HepG2 (cell line): ENCODE measurements at regions not wholly inside any gene's neighbourhood (a gene's known extent, or its start where the extent isn't known, plus 50 kb on each side); places are given as distances from the start of the nearest gene placed in this dataset.

Source experiments
- ATAC-seq: fragments of 200-7000 bp; cut with Tn5 transposase; 3 replicates; pipeline ENCODE4 v1.9.1; 2020; ENCODE audit warnings: mild to moderate bottlenecking, moderate library complexity
- BruUV-seq: library from RNA; stranded (reverse); fragments of 400-500 nt; replicated peaks from 2 replicates; lab custom pipeline; 2021; lab: Mats Ljungman, UMichigan
- CTCF ChIA-PET: fragments of 300-600 bp; formaldehyde crosslinking; extraction: SDS; loops from one replicate; lab custom pipeline; 2021; ENCODE audit warnings: low total read pairs, inconsistent platforms, low intra/inter-chr PET ratio; lab: Yijun Ruan, JAX
- POLR2A ChIA-PET: fragments of 350-600 bp; sonication (Branson Sonifier 250); formaldehyde crosslinking; loops from one replicate; lab custom pipeline; 2020; ENCODE audit warnings: antibody characterized with exemption, inconsistent platforms; lab: Yijun Ruan, JAX
- DNase-seq: peaks from one replicate; pipeline ENCODE4 v3.0.0-alpha.2; 2015; ENCODE audit warnings: low spot score
- FAIRE-seq: peaks from 3 replicates; lab custom pipeline; 2011; peaks lifted over from hg19 to GRCh38; lab: Jason Lieb, UNC
- H2AFZ ChIP-seq: one replicate; pipeline ENCODE4 v1.6.1; 2011; ENCODE audit warnings: low read length, inconsistent platforms
- H3K27ac ChIP-seq: fragments of 300-600 bp; 3 replicates; pipeline ENCODE4 v1.8.0; 2011; ENCODE audit warnings: mixed run types, mild to moderate bottlenecking, mixed read lengths, low read length, inconsistent platforms; ENCODE audit not compliant: insufficient read depth; ENCODE audit errors: extremely low read length
- H3K27me3 ChIP-seq, 2 experiments: fragments of 200-600 bp in 1 of 2; 2 replicates in 1 of 2; 3 replicates in 1 of 2; pipeline versions ENCODE4 v1.6.0 to v1.8.0; 2011; ENCODE audit warnings: low read length in 2 of 2, mild to moderate bottlenecking in 2 of 2, moderate library complexity in 2 of 2, inconsistent platforms in 1 of 2; ENCODE audit not compliant: insufficient read depth in 2 of 2, control insufficient read depth in 1 of 2
- H3K36me3 ChIP-seq, 2 experiments: fragments of 200-600 bp in 1 of 2; replicated peaks in 1 of 2; 2 replicates in 1 of 2; 3 replicates in 1 of 2; pipeline versions ENCODE4 v1.5.1 to v1.8.0; 2011; ENCODE audit warnings: low read length in 2 of 2, inconsistent platforms in 1 of 2; ENCODE audit not compliant: insufficient read depth in 2 of 2, control insufficient read depth in 1 of 2
- H3K4me1 ChIP-seq: 2 replicates; pipeline ENCODE4 v1.5.1; 2012; ENCODE audit warnings: low read length, inconsistent platforms; ENCODE audit not compliant: insufficient read depth
- H3K4me2 ChIP-seq: 2 replicates; pipeline ENCODE4 v1.6.0; 2011; ENCODE audit warnings: low read depth, low read length, inconsistent platforms
- H3K4me3 ChIP-seq, 3 experiments: fragments of 200-600 bp in 1 of 3; sonication (generic), shearing (Covaris generic) in 1 of 3; replicated peaks in 1 of 3; 2 replicates each; pipeline ENCODE4 v1.5.1; 2011 to 2016; ENCODE audit warnings: low read length in 3 of 3, inconsistent platforms in 2 of 3, low read depth in 2 of 3, mild to moderate bottlenecking in 2 of 3, control low read depth in 1 of 3, mixed read lengths in 1 of 3; ENCODE audit not compliant: insufficient read depth in 1 of 3
- H3K79me2 ChIP-seq: one replicate; pipeline ENCODE4 v1.6.1; 2011; ENCODE audit warnings: low read length, inconsistent platforms; ENCODE audit not compliant: insufficient read depth
- H3K9ac ChIP-seq: 2 replicates; pipeline ENCODE4 v1.6.0; 2011; ENCODE audit warnings: mild to moderate bottlenecking, low read depth, low read length, inconsistent platforms; ENCODE audit not compliant: insufficient read depth
- H3K9me3 ChIP-seq: 2 replicates; pipeline ENCODE4 v1.5.1; 2012; ENCODE audit warnings: mild to moderate bottlenecking, low read length
- H4K20me1 ChIP-seq: 2 replicates; pipeline ENCODE4 v1.6.0; 2011; ENCODE audit warnings: inconsistent platforms, mild to moderate bottlenecking, low read length, moderate library complexity; ENCODE audit not compliant: insufficient read depth
- ADNP ChIP-seq: sonication (generic); formaldehyde crosslinking; IDR thresholded peaks from 2 replicates; pipeline ENCODE4 v1.4.0; 2020; ENCODE audit warnings: missing genetic modification reagents
- ARNT2 ChIP-seq: sonication (generic); formaldehyde crosslinking; IDR thresholded peaks from 2 replicates; pipeline ENCODE4 v1.8.0; 2022; ENCODE audit warnings: mild to moderate bottlenecking, low read depth, missing genetic modification reagents, moderate library complexity
- FOXJ3 ChIP-seq: sonication (generic); formaldehyde crosslinking; IDR thresholded peaks from 2 replicates; pipeline ENCODE4 v1.4.0; 2020; ENCODE audit warnings: missing genetic modification reagents, mild to moderate bottlenecking, borderline replicate concordance
- ZFX ChIP-seq: sonication (generic); formaldehyde crosslinking; IDR thresholded peaks from 2 replicates; pipeline ENCODE4 v1.4.0; 2020; ENCODE audit warnings: mild to moderate bottlenecking, low read depth, missing genetic modification reagents, moderate library complexity
- ZNF124 ChIP-seq: sonication (generic); formaldehyde crosslinking; IDR thresholded peaks from 2 replicates; pipeline ENCODE4 v1.4.0; 2020; ENCODE audit warnings: missing genetic modification reagents
- ZNF552 ChIP-seq: sonication (generic); formaldehyde crosslinking; IDR thresholded peaks from 2 replicates; pipeline ENCODE4 v1.9.0; 2022; ENCODE audit warnings: missing genetic modification reagents, mild to moderate bottlenecking, borderline replicate concordance
- ZNF605 ChIP-seq: sonication (generic); formaldehyde crosslinking; IDR thresholded peaks from 2 replicates; pipeline ENCODE4 v1.8.0; 2022; ENCODE audit warnings: mild to moderate bottlenecking, missing genetic modification reagents
- WGBS: methylation state at CpG from one replicate; pipeline ENCODE4 v1.1.6; 2017; ENCODE audit warnings: low lambda C conversion rate; 5-methylcytosine and 5-hydroxymethylcytosine counted together
- in situ Hi-C: cut with HindIII; loops from 2 replicates; pipeline ENCODE4 v1.10.0; 2017; ENCODE audit warnings: low pct_unique_long_range_greater_than_20kb; ENCODE audit not compliant: extremely low pct_ligation_motif_present
- intact Hi-C: fragments of 100-400 bp; cut with micrococcal nuclease; formaldehyde crosslinking; loops from one replicate; pipeline ENCODE4 v1.10.0; 2022; ENCODE audit not compliant: unreplicated experiment
- TF ChIP-seq, protein P1 (sequence below): sonication (generic); formaldehyde crosslinking; IDR thresholded peaks from 2 replicates; pipeline ENCODE4 v1.5.0; 2020; ENCODE audit warnings: missing genetic modification reagents
- TF ChIP-seq, protein P2 (sequence below): sonication (generic); formaldehyde crosslinking; IDR thresholded peaks from 2 replicates; pipeline ENCODE4 v1.4.0; 2020; ENCODE audit warnings: mild to moderate bottlenecking, missing genetic modification reagents
- TF ChIP-seq, protein P3 (sequence below), 2 experiments: fragments of 450-650 bp in 1 of 2; sonication (generic) in 1 of 2; formaldehyde crosslinking; IDR thresholded peaks; 2 replicates each; pipeline versions ENCODE4 v1.5.0 to v1.8.0; 2020 to 2022; ENCODE audit warnings: mild to moderate bottlenecking in 1 of 2, missing genetic modification reagents in 1 of 2
- TF ChIP-seq, protein P4 (sequence below): sonication (generic); formaldehyde crosslinking; conservative IDR thresholded peaks from 2 replicates; pipeline ENCODE4 v1.8.1; 2023; ENCODE audit warnings: missing genetic modification reagents

DNA sequence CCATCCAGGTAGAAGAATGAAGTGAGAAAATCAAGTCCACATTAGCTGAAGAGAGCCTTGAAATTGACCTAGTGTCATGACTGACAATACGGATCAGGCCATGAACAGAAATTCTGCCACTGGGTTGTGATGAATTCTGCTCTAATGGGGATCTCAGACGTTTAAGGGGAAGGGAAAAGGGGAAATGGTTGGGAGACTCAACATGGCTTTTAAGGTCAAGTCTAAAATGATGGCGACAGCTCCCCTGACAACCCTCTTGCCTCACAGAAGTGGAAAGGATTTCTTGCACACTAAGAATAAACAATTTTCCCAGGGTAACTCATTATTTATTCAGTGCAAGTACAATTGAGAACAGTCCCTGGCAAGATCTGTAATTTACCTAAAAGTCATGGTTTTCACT is 302.5 kb upstream of the ACVR2A start:
- Histone ChIP-seq H3K79me2 (no peaks in the 10 kb centered on the region), H3K27ac (no peak overlapping the region), H3K4me2 (no peak overlapping the region), H3K4me1 (no peaks in the 10 kb centered on the region), H3K36me3 (no peaks in the 10 kb centered on the region), H2AFZ (no peak overlapping the region), H3K9ac (no peak overlapping the region), H3K9me3 (no peaks in the 10 kb centered on the region), H4K20me1 (no peaks in the 10 kb centered on the region), H3K4me3 (no peak overlapping the region), H3K27me3 (no peaks in the 10 kb centered on the region)
- CTCF ChIA-PET = no interaction called here
- in situ Hi-C loops = no loop called here
- TF ChIP-seq FOXJ3 (CRISPR knock-in tag) (no peak), ADNP (CRISPR knock-in tag) (no peak), ZFX (CRISPR knock-in tag) (no peak), ZNF124 (CRISPR knock-in tag) (no peak), ZNF605 (CRISPR knock-in tag) (no peak), ARNT2 (CRISPR knock-in tag) (no peak), ZNF552 (CRISPR knock-in tag) (no peak)
- TF ChIP-seq, protein P1, sequence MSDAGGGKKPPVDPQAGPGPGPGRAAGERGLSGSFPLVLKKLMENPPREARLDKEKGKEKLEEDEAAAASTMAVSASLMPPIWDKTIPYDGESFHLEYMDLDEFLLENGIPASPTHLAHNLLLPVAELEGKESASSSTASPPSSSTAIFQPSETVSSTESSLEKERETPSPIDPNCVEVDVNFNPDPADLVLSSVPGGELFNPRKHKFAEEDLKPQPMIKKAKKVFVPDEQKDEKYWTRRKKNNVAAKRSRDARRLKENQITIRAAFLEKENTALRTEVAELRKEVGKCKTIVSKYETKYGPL (CRISPR knock-in tag) = no peak
- TF ChIP-seq, protein P2, sequence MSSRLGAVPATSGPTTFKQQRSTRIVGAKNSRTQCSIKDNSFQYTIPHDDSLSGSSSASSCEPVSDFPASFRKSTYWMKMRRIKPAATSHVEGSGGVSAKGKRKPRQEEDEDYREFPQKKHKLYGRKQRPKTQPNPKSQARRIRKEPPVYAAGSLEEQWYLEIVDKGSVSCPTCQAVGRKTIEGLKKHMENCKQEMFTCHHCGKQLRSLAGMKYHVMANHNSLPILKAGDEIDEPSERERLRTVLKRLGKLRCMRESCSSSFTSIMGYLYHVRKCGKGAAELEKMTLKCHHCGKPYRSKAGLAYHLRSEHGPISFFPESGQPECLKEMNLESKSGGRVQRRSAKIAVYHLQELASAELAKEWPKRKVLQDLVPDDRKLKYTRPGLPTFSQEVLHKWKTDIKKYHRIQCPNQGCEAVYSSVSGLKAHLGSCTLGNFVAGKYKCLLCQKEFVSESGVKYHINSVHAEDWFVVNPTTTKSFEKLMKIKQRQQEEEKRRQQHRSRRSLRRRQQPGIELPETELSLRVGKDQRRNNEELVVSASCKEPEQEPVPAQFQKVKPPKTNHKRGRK (CRISPR knock-in tag) = no peak
- TF ChIP-seq, protein P3, sequence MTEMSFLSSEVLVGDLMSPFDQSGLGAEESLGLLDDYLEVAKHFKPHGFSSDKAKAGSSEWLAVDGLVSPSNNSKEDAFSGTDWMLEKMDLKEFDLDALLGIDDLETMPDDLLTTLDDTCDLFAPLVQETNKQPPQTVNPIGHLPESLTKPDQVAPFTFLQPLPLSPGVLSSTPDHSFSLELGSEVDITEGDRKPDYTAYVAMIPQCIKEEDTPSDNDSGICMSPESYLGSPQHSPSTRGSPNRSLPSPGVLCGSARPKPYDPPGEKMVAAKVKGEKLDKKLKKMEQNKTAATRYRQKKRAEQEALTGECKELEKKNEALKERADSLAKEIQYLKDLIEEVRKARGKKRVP (CRISPR knock-in tag; IDR thresholded peaks at IDR 0.05) = no peak
- TF ChIP-seq, protein P4, sequence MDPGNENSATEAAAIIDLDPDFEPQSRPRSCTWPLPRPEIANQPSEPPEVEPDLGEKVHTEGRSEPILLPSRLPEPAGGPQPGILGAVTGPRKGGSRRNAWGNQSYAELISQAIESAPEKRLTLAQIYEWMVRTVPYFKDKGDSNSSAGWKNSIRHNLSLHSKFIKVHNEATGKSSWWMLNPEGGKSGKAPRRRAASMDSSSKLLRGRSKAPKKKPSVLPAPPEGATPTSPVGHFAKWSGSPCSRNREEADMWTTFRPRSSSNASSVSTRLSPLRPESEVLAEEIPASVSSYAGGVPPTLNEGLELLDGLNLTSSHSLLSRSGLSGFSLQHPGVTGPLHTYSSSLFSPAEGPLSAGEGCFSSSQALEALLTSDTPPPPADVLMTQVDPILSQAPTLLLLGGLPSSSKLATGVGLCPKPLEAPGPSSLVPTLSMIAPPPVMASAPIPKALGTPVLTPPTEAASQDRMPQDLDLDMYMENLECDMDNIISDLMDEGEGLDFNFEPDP (CRISPR knock-in tag) = no peak
- no TSS peak for BruUV-seq
- intact Hi-C loops = no loop called here
- FAIRE-seq (no peak), ATAC-seq (no peak), DNase-seq (no peak)
- 15% methylated on average over 3 of the region's 3 CpGs for WGBS
- POLR2A ChIA-PET = no interaction called here
